Stomach smooth muscle (tissue), 2 donors: ENCODE measurements at regions not wholly inside any gene's neighbourhood (a gene's known extent, or its start where the extent isn't known, plus 50 kb on each side); places are given as distances from the start of the nearest gene placed in this dataset.

Experiments
- H3K27ac ChIP-seq: one replicate; pipeline ENCODE4 v1.7.0; 2013; ENCODE audit warnings: mild to moderate bottlenecking, low read length, inconsistent platforms
- H3K27me3 ChIP-seq, 2 donors: one replicate each; pipeline ENCODE4 v1.7.0; 2013; ENCODE audit warnings: low read length in 2 of 2; ENCODE audit not compliant: insufficient read depth in 2 of 2, control insufficient read depth in 1 of 2
- H3K36me3 ChIP-seq, 2 donors: one replicate each; pipeline ENCODE4 v1.7.0; 2013; ENCODE audit warnings: low read length in 2 of 2; ENCODE audit not compliant: control insufficient read depth in 2 of 2, insufficient read depth in 2 of 2
- H3K4me1 ChIP-seq: one replicate; pipeline ENCODE4 v1.7.0; 2013; ENCODE audit warnings: low read length; ENCODE audit not compliant: control insufficient read depth, insufficient read depth
- H3K4me3 ChIP-seq, 2 donors: one replicate each; pipeline ENCODE4 v1.7.0; 2013; ENCODE audit warnings: low read length in 2 of 2
- H3K9ac ChIP-seq, 2 donors: one replicate each; pipeline ENCODE4 v1.7.0; 2013; ENCODE audit warnings: low read length in 2 of 2, mild to moderate bottlenecking in 1 of 2
- H3K9me3 ChIP-seq, 2 donors: one replicate each; pipeline ENCODE4 v1.7.0; 2013; ENCODE audit warnings: low read length in 2 of 2; ENCODE audit not compliant: control insufficient read depth in 2 of 2
- donor health status: healthy.
- donor health status: Pancreatic carcinoma.

- H3K36me3 ChIP-seq, result no peaks in the 10 kb centered on the region
- H3K4me3 ChIP-seq, result no peak overlapping the region
- H3K4me1 ChIP-seq, result no peaks in the 10 kb centered on the region
- no peaks in the 10 kb centered on the region for H3K9me3 ChIP-seq
- H3K9ac ChIP-seq, result no peak overlapping the region
- H3K27ac ChIP-seq, result no peak overlapping the region
- H3K27me3 ChIP-seq, result no peaks in the 10 kb centered on the region
Observed at GRCh38 chr11:15690320-15690719, 575.6 kb downstream of the INSC start.

- Histone ChIP-seq H3K36me3 (no peaks in the 10 kb centered on the region), H3K27me3 (no peaks in the 10 kb centered on the region), H3K4me3 (no peak overlapping the region), H3K9ac (no peak overlapping the region), H3K27ac (no peak overlapping the region), H3K9me3 (no peaks in the 10 kb centered on the region), H3K4me1 (no peaks in the 10 kb centered on the region)
Observed at GRCh38 chr11:15692739-15693138, 578.0 kb downstream of the INSC start.

- Histone ChIP-seq H3K9ac (no peak overlapping the region), H3K4me1 (no peaks in the 10 kb centered on the region), H3K27ac (no peak overlapping the region), H3K4me3 (no peak overlapping the region), H3K27me3 (no peaks in the 10 kb centered on the region), H3K9me3 (no peaks in the 10 kb centered on the region), H3K36me3 (no peaks in the 10 kb centered on the region)
Observed at GRCh38 chr11:15695096-15695721, 580.5 kb downstream of the INSC start.

GRCh38 chr11:15696069-15696468 is 581.3 kb downstream of the INSC start:
- H3K9me3 ChIP-seq, result no peaks in the 10 kb centered on the region
- no peak overlapping the region for H3K4me3 ChIP-seq
- H3K27ac ChIP-seq, result no peak overlapping the region
- no peaks in the 10 kb centered on the region for H3K27me3 ChIP-seq
- H3K36me3 ChIP-seq, result no peaks in the 10 kb centered on the region
- no peak overlapping the region for H3K9ac ChIP-seq
- H3K4me1 ChIP-seq, result no peaks in the 10 kb centered on the region

- Histone ChIP-seq H3K9me3 (no peaks in the 10 kb centered on the region), H3K36me3 (no peaks in the 10 kb centered on the region), H3K27me3 (no peaks in the 10 kb centered on the region), H3K4me3 (no peak overlapping the region), H3K27ac (no peak overlapping the region), H3K4me1 (no peaks in the 10 kb centered on the region), H3K9ac (no peak overlapping the region)
Observed at GRCh38 chr11:15697437-15698236, 582.9 kb downstream of the INSC start.

GRCh38 chr11:15698855-15699254 is 584.1 kb downstream of the INSC start:
- Histone ChIP-seq H3K9ac (no peak overlapping the region), H3K27me3 (no peaks in the 10 kb centered on the region), H3K27ac (no peak overlapping the region), H3K4me3 (no peak overlapping the region), H3K36me3 (no peaks in the 10 kb centered on the region), H3K9me3 (no peaks in the 10 kb centered on the region), H3K4me1 (no peaks in the 10 kb centered on the region)

- Histone ChIP-seq H3K27ac (no peak overlapping the region), H3K27me3 (no peaks in the 10 kb centered on the region), H3K4me3 (no peak overlapping the region), H3K4me1 (no peaks in the 10 kb centered on the region), H3K9me3 (no peaks in the 10 kb centered on the region), H3K36me3 (no peaks in the 10 kb centered on the region), H3K9ac (no peak overlapping the region)
Observed at GRCh38 chr11:15699978-15700377, 585.3 kb downstream of the INSC start.

GRCh38 chr11:15700456-15700855 is 585.7 kb downstream of the INSC start:
- no peak overlapping the region for H3K4me3 ChIP-seq
- H3K9ac ChIP-seq, result no peak overlapping the region
- H3K27me3 ChIP-seq, result no peaks in the 10 kb centered on the region
- H3K9me3 ChIP-seq, result no peaks in the 10 kb centered on the region
- no peaks in the 10 kb centered on the region for H3K36me3 ChIP-seq
- H3K27ac ChIP-seq, result no peak overlapping the region
- no peaks in the 10 kb centered on the region for H3K4me1 ChIP-seq

- no peaks in the 10 kb centered on the region for H3K36me3 ChIP-seq
- H3K4me1 ChIP-seq, result peaks cover 9% of the 10 kb centered on the region
- no peak overlapping the region for H3K4me3 ChIP-seq
- H3K27me3 ChIP-seq, result no peaks in the 10 kb centered on the region
- H3K9me3 ChIP-seq, result no peaks in the 10 kb centered on the region
- H3K9ac ChIP-seq, result no peak overlapping the region
- no peak overlapping the region for H3K27ac ChIP-seq
Observed at GRCh38 chr11:15704064-15704463, 589.3 kb downstream of the INSC start.

- no peaks in the 10 kb centered on the region for H3K9me3 ChIP-seq
- no peak overlapping the region for H3K4me3 ChIP-seq
- no peak overlapping the region for H3K27ac ChIP-seq
- H3K4me1 ChIP-seq, result peaks cover 9% of the 10 kb centered on the region
- H3K27me3 ChIP-seq, result no peaks in the 10 kb centered on the region
- no peaks in the 10 kb centered on the region for H3K36me3 ChIP-seq
- H3K9ac ChIP-seq, result no peak overlapping the region
Observed at GRCh38 chr11:15704556-15704955, 589.8 kb downstream of the INSC start.

- no peaks in the 10 kb centered on the region for H3K36me3 ChIP-seq
- no peaks in the 10 kb centered on the region for H3K27me3 ChIP-seq
- H3K27ac ChIP-seq, result no peak overlapping the region
- H3K4me3 ChIP-seq, result no peak overlapping the region
- peaks cover 9% of the 10 kb centered on the region for H3K4me1 ChIP-seq
- H3K9ac ChIP-seq, result no peak overlapping the region
- H3K9me3 ChIP-seq, result no peaks in the 10 kb centered on the region
Observed at GRCh38 chr11:15705891-15706290, 591.2 kb downstream of the INSC start.
